ENCODE measurements at regions not wholly inside any gene's neighbourhood (a gene's known extent, or its start where the extent isn't known, plus 50 kb on each side); places are given as distances from the start of the nearest gene placed in this dataset.

- H2AFZ ChIP-seq (ENCODE audit: low read depth, low read length), result no peak overlapping the region
These were observed 219.5 kb upstream of the OTX2 start for GRCh38 chr14:57029620-57030253.

GRCh38 chr14:57025456-57025855 lies 215.2 kb upstream of the OTX2 start:
- Histone ChIP-seq H3K27ac (ENCODE audit: low read length) (no peak overlapping the region), H3K9me3 (ENCODE audit: low read length) (no peaks in the 10 kb centered on the region), H3K36me3 (ENCODE audit: insufficient read depth, low read length) (no peaks in the 10 kb centered on the region), H3K4me2 (ENCODE audit: low read length) (no peak overlapping the region), H3K4me3 (ENCODE audit: low read length) (no peak overlapping the region), H3K9me2 (ENCODE audit: insufficient read depth, low read length) (no peaks in the 10 kb centered on the region), H3F3A (ENCODE audit: insufficient read depth, low read length, poor library complexity, severe bottlenecking) (no peaks in the 10 kb centered on the region), H3K79me2 (replicated peaks; ENCODE audit: insufficient read depth, low read length) (no peaks in the 10 kb centered on the region), H4K20me1 (ENCODE audit: insufficient read depth) (no peaks in the 10 kb centered on the region), H2AFZ (ENCODE audit: low read depth, low read length) (no peak overlapping the region), H3K27me3 (ENCODE audit: insufficient read depth, low read depth, low read length) (no peaks in the 10 kb centered on the region), H3K9ac (ENCODE audit: low read length) (no peak overlapping the region)
- TF ChIP-seq EZH2 (IDR thresholded peaks at IDR 0.05; ENCODE audit: borderline replicate concordance, insufficient read depth, low read length, poor library complexity, severe bottlenecking), result no peak
- no peak for TF ChIP-seq TAF1 (IDR thresholded peaks at IDR 0.05; ENCODE audit: low read depth)
- TF ChIP-seq MXI1 (conservative IDR thresholded peaks at IDR 0.05; ENCODE audit: poor library complexity, severe bottlenecking), result no peak
- no peak for TF ChIP-seq POLR2AphosphoS5 (IDR thresholded peaks at IDR 0.05)
- TF ChIP-seq SMC3 (conservative IDR thresholded peaks at IDR 0.05; ENCODE audit: poor library complexity), result no peak
- TF ChIP-seq CTCF (IDR thresholded peaks at IDR 0.05; ENCODE audit: poor library complexity, severe bottlenecking), result no peak
- no peak for TF ChIP-seq RAD21 (conservative IDR thresholded peaks at IDR 0.05)

More at GRCh38 chr14:57029620-57030253, 219.5 kb upstream of the OTX2 start:
- Histone ChIP-seq H3K79me2 (replicated peaks; ENCODE audit: insufficient read depth, low read length) (no peaks in the 10 kb centered on the region), H4K20me1 (ENCODE audit: insufficient read depth) (no peaks in the 10 kb centered on the region), H3K9me2 (ENCODE audit: insufficient read depth, low read length) (no peaks in the 10 kb centered on the region), H3K4me3 (ENCODE audit: low read length) (no peak overlapping the region), H3K27me3 (ENCODE audit: insufficient read depth, low read depth, low read length) (no peaks in the 10 kb centered on the region), H3K27ac (ENCODE audit: low read length) (no peak overlapping the region), H3F3A (ENCODE audit: insufficient read depth, low read length, poor library complexity, severe bottlenecking) (no peaks in the 10 kb centered on the region), H3K4me2 (ENCODE audit: low read length) (no peak overlapping the region), H3K9me3 (ENCODE audit: low read length) (no peaks in the 10 kb centered on the region), H3K36me3 (ENCODE audit: insufficient read depth, low read length) (no peaks in the 10 kb centered on the region), H3K9ac (ENCODE audit: low read length) (no peak overlapping the region)
- TF ChIP-seq POLR2AphosphoS5 (IDR thresholded peaks at IDR 0.05) (no peak), TAF1 (IDR thresholded peaks at IDR 0.05; ENCODE audit: low read depth) (no peak), SMC3 (conservative IDR thresholded peaks at IDR 0.05; ENCODE audit: poor library complexity) (no peak), EP300 (conservative IDR thresholded peaks at IDR 0.05; ENCODE audit: poor library complexity, severe bottlenecking) (no peak), EZH2 (IDR thresholded peaks at IDR 0.05; ENCODE audit: borderline replicate concordance, insufficient read depth, low read length, poor library complexity, severe bottlenecking) (no peak), MXI1 (conservative IDR thresholded peaks at IDR 0.05; ENCODE audit: poor library complexity, severe bottlenecking) (no peak), REST (IDR thresholded peaks at IDR 0.05; ENCODE audit: borderline replicate concordance) (no peak), RAD21 (conservative IDR thresholded peaks at IDR 0.05) (no peak), CTCF (IDR thresholded peaks at IDR 0.05; ENCODE audit: poor library complexity, severe bottlenecking) (no peak)

Data from neural cell (in vitro differentiated cells).